Fibroblast of lung (primary cell): ENCODE measurements at regions not wholly inside any gene's neighbourhood (a gene's known extent, or its start where the extent isn't known, plus 50 kb on each side); places are given as distances from the start of the nearest gene placed in this dataset.

ENCODE experiments used
- CTCF ChIP-seq, 2 donors: IDR thresholded peaks in 1 of 2; conservative IDR thresholded peaks in 1 of 2; 1 replicate in 1 of 2; 2 replicates in 1 of 2; pipeline ENCODE4 v1.5.1; 2011 to 2012; ENCODE audit warnings: low read length in 2 of 2, control low read depth in 1 of 2, inconsistent platforms in 1 of 2, low read depth in 1 of 2, mild to moderate bottlenecking in 1 of 2
- EZH2 ChIP-seq: IDR thresholded peaks from 2 replicates; pipeline ENCODE4 v1.5.1; 2012; ENCODE audit warnings: low read length, control low read depth, mild to moderate bottlenecking; ENCODE audit errors: missing control alignments

DNA sequence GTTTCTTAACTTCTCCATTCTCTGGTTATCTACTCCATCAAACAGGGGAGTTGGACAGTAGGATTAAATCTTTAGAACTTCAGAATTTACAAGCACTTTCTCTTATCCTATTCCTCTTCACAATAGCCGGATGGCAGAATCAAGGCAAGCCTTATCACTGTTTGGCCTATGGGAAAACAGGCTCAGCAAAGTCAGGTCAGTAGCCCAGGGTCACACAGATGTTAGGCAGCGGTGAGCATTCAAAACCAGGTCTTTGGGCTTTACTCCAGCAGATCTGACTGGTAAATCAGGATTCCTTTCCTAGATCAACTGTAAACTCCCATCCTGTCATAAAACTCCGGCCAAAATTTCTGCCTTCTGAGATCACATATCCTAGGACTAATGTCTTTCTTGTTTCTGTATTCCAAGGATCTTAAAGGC is 258.4 kb downstream of the OPA1 start:
- TF ChIP-seq EZH2 (no peak), CTCF (conservative IDR thresholded peaks at IDR 0.05 in 1 of 2, IDR thresholded peaks at IDR 0.05 in 1 of 2; ENCODE audit: low read depth in 1 of 2, low read length in 2 of 2) (no peak)
